Mucosa of rectum (tissue), 2 donors: ENCODE measurements at regions not wholly inside any gene's neighbourhood (a gene's known extent, or its start where the extent isn't known, plus 50 kb on each side); places are given as distances from the start of the nearest gene placed in this dataset.

Experiments
- H3K27ac ChIP-seq, 2 donors: one replicate each; pipeline ENCODE4 v1.7.0; 2013; ENCODE audit warnings: inconsistent platforms in 2 of 2, low read depth in 2 of 2, low read length in 2 of 2
- H3K27me3 ChIP-seq, 2 donors: one replicate each; pipeline ENCODE4 v1.7.0; 2013; ENCODE audit warnings: low read length in 2 of 2; ENCODE audit not compliant: control insufficient read depth in 2 of 2, insufficient read depth in 2 of 2
- H3K36me3 ChIP-seq, 2 donors: one replicate each; pipeline ENCODE4 v1.7.0; 2013; ENCODE audit warnings: low read length in 2 of 2; ENCODE audit not compliant: control insufficient read depth in 2 of 2, insufficient read depth in 2 of 2
- H3K4me1 ChIP-seq, 2 donors: one replicate each; pipeline ENCODE4 v1.7.0; 2013; ENCODE audit warnings: low read length in 2 of 2, mild to moderate bottlenecking in 1 of 2; ENCODE audit not compliant: control insufficient read depth in 2 of 2, insufficient read depth in 2 of 2
- H3K4me3 ChIP-seq, 2 donors: one replicate each; pipeline ENCODE4 v1.7.0; 2013; ENCODE audit warnings: low read length in 2 of 2
- H3K9ac ChIP-seq, 2 donors: one replicate each; pipeline ENCODE4 v1.7.0; 2013; ENCODE audit warnings: low read length in 2 of 2, low read depth in 1 of 2, mild to moderate bottlenecking in 1 of 2
- H3K9me3 ChIP-seq, 2 donors: one replicate each; pipeline ENCODE4 v1.7.0; 2013; ENCODE audit warnings: low read length in 2 of 2; ENCODE audit not compliant: control insufficient read depth in 2 of 2
- donor health status: healthy.
- donor health status: Normal muscosa, but diverticular disease.

DNA sequence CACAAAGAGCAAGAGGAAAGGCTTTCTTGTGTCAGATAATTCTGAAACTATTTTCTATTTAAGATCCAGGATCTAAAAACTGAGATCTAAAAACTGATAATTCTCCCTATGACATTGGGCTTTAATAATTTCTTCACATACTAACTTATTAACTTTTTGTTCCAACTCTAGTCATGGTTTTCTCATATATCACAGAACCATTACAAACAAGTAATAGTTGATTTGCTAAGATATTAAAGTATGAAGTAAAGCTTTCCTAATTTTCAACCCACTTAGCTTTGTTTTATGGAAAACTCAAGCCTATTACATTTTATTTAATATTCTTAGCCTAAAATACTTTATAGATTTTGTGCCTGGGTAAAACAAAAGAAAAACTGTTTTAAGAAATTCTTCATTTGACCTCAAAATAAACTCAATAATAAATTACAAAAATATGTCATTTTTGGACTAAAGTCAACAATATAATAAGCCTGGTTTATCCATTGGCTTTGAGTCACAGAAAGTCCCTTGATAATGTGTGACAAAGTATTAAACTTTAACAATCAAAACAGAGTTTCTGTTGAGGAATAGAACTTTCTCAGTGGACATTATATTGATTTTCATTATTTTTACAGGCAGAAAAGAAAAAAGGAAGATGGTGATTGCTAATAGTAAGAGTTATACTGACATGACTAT is 1142.9 kb upstream of the SORCS1 start:
- Histone ChIP-seq H3K9ac (no peak overlapping the region), H3K9me3 (no peaks in the 10 kb centered on the region), H3K4me1 (no peaks in the 10 kb centered on the region), H3K27ac (no peak overlapping the region), H3K36me3 (no peaks in the 10 kb centered on the region), H3K27me3 (no peaks in the 10 kb centered on the region), H3K4me3 (no peak overlapping the region)

DNA sequence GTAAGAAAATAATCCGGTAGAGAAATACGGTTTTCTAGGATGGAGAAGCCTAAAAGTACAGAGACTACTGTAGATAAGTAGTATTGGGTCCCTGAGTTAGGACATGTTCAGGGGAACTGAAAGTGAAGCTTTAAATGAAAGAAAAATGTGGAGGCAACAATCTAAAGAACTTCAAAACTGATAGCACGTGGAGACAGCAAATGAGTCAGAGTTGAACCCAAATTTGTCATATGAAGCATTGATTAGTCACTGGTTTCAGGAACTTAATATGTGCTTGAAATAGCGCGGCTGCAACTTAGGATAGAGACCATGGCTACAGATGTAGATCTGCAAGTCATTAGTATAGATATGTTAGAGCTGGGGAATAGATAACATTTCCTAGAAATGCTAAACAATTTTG is 1138.6 kb upstream of the SORCS1 start:
- H3K27ac ChIP-seq = no peak overlapping the region
- H3K27me3 ChIP-seq = no peaks in the 10 kb centered on the region
- H3K36me3 ChIP-seq = no peaks in the 10 kb centered on the region
- H3K9me3 ChIP-seq = no peaks in the 10 kb centered on the region
- H3K4me1 ChIP-seq = no peaks in the 10 kb centered on the region
- H3K9ac ChIP-seq = no peak overlapping the region
- no peak overlapping the region for H3K4me3 ChIP-seq

DNA sequence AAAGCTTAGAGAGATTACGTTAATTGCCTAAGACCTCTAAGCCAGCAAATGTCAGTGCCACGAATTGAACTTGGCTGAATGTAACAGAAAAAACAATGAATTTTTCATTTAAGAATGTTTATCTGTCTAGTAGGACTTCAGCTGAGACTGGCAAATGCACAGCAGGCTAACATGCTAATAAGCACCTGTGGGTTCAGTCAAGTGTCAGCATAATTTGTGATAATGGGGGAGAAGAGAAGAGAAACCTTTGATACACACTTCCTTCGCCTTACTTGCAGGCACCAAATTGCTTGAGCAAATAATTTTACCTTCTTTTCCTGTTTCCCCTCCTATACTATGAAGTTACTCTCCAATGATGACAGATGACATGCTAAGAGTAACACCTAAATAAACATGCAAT is 1136.5 kb upstream of the SORCS1 start:
- Histone ChIP-seq H3K36me3 (no peaks in the 10 kb centered on the region), H3K4me3 (no peak overlapping the region), H3K27ac (no peak overlapping the region), H3K4me1 (no peaks in the 10 kb centered on the region), H3K9me3 (no peaks in the 10 kb centered on the region), H3K27me3 (no peaks in the 10 kb centered on the region), H3K9ac (no peak overlapping the region)

DNA sequence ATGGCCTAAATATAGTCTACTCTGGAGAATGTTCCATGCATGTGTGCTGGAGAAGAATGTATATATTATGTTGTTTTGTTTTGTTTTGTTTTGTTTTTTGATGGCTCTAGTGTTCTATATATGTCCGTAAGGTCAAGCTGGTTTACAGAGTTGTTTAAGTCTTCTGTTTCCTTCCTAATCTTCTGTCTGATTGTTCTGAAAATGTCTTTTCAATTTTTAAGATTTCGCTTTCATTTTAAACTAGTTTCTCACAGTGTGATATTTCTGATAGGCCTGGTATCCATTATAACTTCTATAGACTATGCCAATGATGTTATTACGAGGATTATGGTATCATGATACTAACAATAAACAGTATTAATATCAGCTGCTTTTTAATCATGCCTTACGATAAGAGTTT is 1126.3 kb upstream of the SORCS1 start:
- Histone ChIP-seq H3K36me3 (no peaks in the 10 kb centered on the region), H3K27ac (no peak overlapping the region), H3K27me3 (no peaks in the 10 kb centered on the region)

GRCh38 chr10:108275895-108276685 is 1111.6 kb upstream of the SORCS1 start:
- Histone ChIP-seq H3K36me3 (no peaks in the 10 kb centered on the region), H3K27me3 (no peaks in the 10 kb centered on the region), H3K9ac (no peak overlapping the region)

More for the DNA sequence above, 1126.3 kb upstream of the SORCS1 start:
- no peak overlapping the region for H3K9ac ChIP-seq
- no peaks in the 10 kb centered on the region for H3K4me1 ChIP-seq
- H3K4me3 ChIP-seq = no peak overlapping the region
- no peaks in the 10 kb centered on the region for H3K9me3 ChIP-seq

DNA sequence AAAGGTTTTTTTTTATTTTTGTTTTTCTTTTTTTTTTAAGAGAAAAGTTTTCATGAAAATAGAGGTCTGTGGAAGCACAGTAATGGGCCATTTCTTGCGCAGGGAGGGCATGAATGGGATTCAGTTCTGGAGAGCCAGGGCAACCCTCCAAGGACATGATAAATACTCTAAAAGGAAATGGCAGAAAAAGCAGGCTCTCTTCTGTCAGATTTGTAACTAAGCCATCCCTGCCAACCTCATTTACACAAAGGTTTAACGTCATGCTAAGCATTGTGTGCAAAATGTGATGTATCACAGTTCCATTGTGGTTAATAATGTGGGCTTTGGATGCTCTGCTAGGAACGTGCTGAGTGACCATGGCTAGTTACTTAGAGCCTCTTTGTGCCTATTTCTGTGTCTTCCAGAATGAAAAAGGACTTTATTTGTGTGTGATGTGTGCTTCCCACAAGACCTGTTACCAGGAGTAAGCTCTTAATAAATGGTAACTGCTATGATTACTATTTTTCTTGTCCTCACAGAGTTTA is 1095.9 kb upstream of the SORCS1 start:
- H3K4me3 ChIP-seq = no peak overlapping the region
- no peaks in the 10 kb centered on the region for H3K36me3 ChIP-seq
- H3K4me1 ChIP-seq = no peaks in the 10 kb centered on the region
- H3K27ac ChIP-seq = no peak overlapping the region
- no peaks in the 10 kb centered on the region for H3K27me3 ChIP-seq
- no peak overlapping the region for H3K9ac ChIP-seq
- H3K9me3 ChIP-seq = no peaks in the 10 kb centered on the region

More at GRCh38 chr10:108275895-108276685, 1111.6 kb upstream of the SORCS1 start:
- Histone ChIP-seq H3K9me3 (no peaks in the 10 kb centered on the region), H3K4me1 (no peaks in the 10 kb centered on the region), H3K4me3 (no peak overlapping the region), H3K27ac (no peak overlapping the region)

GRCh38 chr10:108254089-108254488 is 1089.6 kb upstream of the SORCS1 start:
- H3K9me3 ChIP-seq = no peaks in the 10 kb centered on the region
- no peak overlapping the region for H3K9ac ChIP-seq
- H3K4me3 ChIP-seq = no peak overlapping the region
- no peaks in the 10 kb centered on the region for H3K4me1 ChIP-seq
- H3K27me3 ChIP-seq = no peaks in the 10 kb centered on the region
- no peak overlapping the region for H3K27ac ChIP-seq
- no peaks in the 10 kb centered on the region for H3K36me3 ChIP-seq

GRCh38 chr10:108252771-108253170 is 1088.3 kb upstream of the SORCS1 start:
- Histone ChIP-seq H3K4me1 (no peaks in the 10 kb centered on the region), H3K4me3 (no peak overlapping the region), H3K36me3 (no peaks in the 10 kb centered on the region), H3K9me3 (no peaks in the 10 kb centered on the region), H3K9ac (no peak overlapping the region), H3K27ac (no peak overlapping the region), H3K27me3 (no peaks in the 10 kb centered on the region)

DNA sequence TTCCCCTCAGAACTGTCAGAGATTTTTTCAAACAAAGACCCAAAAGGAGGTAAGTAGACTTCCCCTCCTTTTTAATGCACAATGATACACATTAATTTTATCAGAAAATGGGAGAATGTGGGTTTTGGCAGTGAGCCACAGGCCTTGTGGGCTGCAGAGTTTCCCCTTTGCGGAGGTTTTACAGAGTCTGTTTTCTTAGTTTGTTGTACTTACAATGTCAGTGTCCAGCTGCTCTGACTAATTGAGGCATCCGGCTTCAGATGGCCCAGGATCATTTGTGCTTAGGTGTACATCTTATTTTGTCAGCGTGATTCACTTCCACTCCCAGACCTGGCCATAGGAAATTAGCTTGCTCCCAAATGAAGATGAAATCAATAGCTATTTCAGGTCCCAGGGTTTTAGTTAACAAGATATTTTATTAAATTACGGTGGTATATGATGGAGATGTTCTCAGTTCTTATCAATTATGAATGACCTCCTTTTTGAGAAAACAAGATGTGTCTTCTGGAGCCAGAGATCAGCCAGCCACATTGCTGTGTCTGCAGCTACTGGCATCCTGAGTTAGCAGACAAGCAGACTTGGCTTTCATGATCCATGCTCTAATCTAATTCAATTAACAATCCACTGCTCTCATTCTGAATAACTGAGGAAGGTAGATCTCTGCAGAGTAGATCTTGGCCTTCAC is 1086.6 kb upstream of the SORCS1 start:
- Histone ChIP-seq H3K9ac (no peak overlapping the region), H3K27me3 (no peaks in the 10 kb centered on the region), H3K4me3 (no peak overlapping the region), H3K4me1 (no peaks in the 10 kb centered on the region), H3K27ac (no peak overlapping the region), H3K9me3 (no peaks in the 10 kb centered on the region), H3K36me3 (no peaks in the 10 kb centered on the region)

GRCh38 chr10:108249940-108250339 is 1085.4 kb upstream of the SORCS1 start:
- no peaks in the 10 kb centered on the region for H3K9me3 ChIP-seq

More at GRCh38 chr10:108249940-108250339, 1085.4 kb upstream of the SORCS1 start:
- Histone ChIP-seq H3K4me1 (no peaks in the 10 kb centered on the region), H3K27ac (no peak overlapping the region), H3K4me3 (no peak overlapping the region), H3K36me3 (no peaks in the 10 kb centered on the region), H3K27me3 (no peaks in the 10 kb centered on the region), H3K9ac (no peak overlapping the region)
